GM12892 (cell line): ENCODE measurements at regions not wholly inside any gene's neighbourhood (a gene's known extent, or its start where the extent isn't known, plus 50 kb on each side); places are given as distances from the start of the nearest gene placed in this dataset.

ENCODE experiments used
- POLR2AphosphoS5 ChIP-seq: IDR thresholded peaks from 2 replicates; pipeline ENCODE4 v1.6.1; 2011; ENCODE audit warnings: low read depth, low read length, control low read depth
- TAF1 ChIP-seq: IDR thresholded peaks from 2 replicates; pipeline ENCODE4 v1.6.1; 2011; ENCODE audit warnings: low read depth, mild to moderate bottlenecking, control low read depth, low read length, borderline replicate concordance

- no peak for TF ChIP-seq POLR2AphosphoS5
- TF ChIP-seq TAF1 = no peak
Measured at GRCh38 chr4:13108096-13108495, 376.0 kb downstream of the RAB28 start.
